ENCODE measurements at regions not wholly inside any gene's neighbourhood (a gene's known extent, or its start where the extent isn't known, plus 50 kb on each side); places are given as distances from the start of the nearest gene placed in this dataset.

DNA sequence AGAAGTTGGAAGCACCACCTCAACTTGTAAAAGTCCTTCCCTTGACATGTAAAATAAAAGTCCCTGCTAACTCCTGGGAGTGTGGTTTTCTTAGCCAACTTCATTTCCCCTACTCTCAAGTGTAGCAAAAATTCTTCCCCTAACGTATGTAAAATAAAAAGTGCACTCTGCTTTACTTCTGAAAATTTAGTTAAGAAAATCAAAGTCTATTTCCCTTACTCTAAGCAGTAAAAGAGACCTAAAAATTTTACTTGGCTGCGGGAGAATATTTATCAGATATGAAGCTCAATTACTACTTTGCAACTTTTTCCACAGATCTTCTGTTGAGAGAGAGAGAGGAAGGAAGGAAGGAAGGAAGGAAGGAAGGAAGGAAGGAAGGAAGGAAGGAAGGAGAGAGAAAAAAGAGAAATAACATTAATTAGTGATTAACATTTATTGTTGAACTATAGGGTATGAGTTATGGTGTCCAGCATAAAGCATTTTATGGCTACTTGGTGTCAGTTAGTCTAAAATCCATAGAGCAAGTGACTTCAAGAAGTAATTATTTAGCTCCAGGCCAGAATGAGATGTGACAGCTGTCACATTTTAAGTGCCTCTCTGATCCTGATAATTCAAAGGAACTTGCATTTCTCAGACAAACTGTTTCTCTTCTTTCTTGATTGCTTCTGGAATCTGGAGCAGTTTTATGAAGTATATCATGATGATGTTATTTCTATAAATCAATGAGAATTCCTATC, 210.3 kb downstream of the TMX3 start:
- TF ChIP-seq CTCF (conservative IDR thresholded peaks at IDR 0.05): no peak
- TF ChIP-seq EZH2 (IDR thresholded peaks at IDR 0.05; ENCODE audit: low read depth): no peak
